VCaP (cell line): ENCODE measurements at regions not wholly inside any gene's neighbourhood (a gene's known extent, or its start where the extent isn't known, plus 50 kb on each side); places are given as distances from the start of the nearest gene placed in this dataset.

ENCODE experiments used
- H3K27ac ChIP-seq: fragments of 450-650 bp; 2 replicates; pipeline ENCODE4 v1.5.1; 2017
- TF ChIP-seq, protein P1 (sequence below): fragments of 450-650 bp; conservative IDR thresholded peaks from 2 replicates; pipeline ENCODE4 v1.5.1; 2017; ENCODE audit warnings: mild to moderate bottlenecking, moderate library complexity

DNA sequence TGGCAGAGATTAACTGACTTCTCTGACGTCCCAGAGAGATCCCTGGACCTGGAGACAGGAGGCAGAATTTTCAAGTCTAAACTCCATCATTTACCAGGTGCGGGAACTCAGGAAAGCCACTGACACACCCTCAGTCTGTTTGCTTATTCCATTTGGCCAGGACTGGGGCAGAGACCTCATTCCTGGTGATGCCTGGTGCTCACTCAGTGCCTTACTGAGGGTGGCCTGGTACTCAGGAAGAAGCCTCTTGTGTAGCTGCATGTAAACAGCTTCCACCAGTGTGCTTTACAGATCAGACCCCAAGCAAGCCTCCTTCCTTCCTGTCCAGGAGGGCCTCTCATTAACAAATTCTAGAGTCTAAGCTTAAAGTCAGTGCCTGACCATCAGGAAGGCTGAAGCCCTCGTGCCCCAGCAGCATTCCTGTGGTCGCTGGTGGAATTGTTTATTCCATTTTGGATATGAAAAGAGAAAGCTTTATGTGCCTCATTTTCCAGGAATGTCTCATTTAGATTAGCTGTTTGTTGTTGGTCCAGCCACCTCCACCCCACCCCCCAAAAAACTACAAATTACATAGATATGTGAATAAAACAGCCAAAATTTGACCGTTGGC is 236.1 kb upstream of the CDH5 start:
- no peak overlapping the region for H3K27ac ChIP-seq
- TF ChIP-seq, protein P1, sequence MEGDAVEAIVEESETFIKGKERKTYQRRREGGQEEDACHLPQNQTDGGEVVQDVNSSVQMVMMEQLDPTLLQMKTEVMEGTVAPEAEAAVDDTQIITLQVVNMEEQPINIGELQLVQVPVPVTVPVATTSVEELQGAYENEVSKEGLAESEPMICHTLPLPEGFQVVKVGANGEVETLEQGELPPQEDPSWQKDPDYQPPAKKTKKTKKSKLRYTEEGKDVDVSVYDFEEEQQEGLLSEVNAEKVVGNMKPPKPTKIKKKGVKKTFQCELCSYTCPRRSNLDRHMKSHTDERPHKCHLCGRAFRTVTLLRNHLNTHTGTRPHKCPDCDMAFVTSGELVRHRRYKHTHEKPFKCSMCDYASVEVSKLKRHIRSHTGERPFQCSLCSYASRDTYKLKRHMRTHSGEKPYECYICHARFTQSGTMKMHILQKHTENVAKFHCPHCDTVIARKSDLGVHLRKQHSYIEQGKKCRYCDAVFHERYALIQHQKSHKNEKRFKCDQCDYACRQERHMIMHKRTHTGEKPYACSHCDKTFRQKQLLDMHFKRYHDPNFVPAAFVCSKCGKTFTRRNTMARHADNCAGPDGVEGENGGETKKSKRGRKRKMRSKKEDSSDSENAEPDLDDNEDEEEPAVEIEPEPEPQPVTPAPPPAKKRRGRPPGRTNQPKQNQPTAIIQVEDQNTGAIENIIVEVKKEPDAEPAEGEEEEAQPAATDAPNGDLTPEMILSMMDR, result no peak

DNA sequence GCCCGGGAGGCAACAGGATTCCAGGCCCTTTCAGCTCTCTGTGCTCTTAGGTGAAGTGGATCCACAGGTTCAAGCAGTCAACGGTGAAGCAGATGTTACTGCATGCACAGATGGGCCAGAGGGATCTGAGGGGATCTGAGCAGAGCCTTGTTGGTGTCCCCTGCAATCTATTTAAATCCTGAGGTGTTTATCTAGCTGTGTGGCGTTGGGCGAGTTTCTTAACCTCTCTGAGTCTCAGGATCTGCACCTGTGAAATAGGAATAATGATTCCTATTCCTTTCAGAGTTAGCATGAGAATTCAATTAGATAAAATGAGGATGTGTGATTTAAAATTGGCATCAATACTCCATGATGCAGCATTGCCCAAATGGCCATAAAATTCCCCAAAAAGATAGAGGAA is 237.3 kb upstream of the CDH5 start:
- H3K27ac ChIP-seq, result no peak overlapping the region
- TF ChIP-seq, protein P1, result no peak

DNA sequence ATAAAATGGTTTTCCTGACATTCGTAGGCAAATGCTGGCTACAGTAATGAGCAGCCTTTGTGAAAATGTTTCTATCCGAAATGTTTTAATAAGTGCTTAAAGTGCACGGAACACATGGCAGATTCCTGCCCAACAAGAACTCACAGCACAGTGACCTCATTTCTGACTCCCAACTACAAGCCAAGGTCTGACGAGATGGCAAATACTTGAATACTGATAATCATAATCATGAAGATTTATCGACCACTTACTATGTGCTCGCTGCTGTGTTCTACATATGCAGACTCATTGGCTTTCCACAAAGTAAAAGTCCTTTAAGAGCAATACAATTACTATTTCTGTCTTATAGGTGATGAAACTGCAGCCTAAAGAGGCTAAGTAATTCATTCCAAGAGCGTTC is 238.1 kb upstream of the CDH5 start:
- TF ChIP-seq, protein P1, result no peak
- H3K27ac ChIP-seq, result no peak overlapping the region

DNA sequence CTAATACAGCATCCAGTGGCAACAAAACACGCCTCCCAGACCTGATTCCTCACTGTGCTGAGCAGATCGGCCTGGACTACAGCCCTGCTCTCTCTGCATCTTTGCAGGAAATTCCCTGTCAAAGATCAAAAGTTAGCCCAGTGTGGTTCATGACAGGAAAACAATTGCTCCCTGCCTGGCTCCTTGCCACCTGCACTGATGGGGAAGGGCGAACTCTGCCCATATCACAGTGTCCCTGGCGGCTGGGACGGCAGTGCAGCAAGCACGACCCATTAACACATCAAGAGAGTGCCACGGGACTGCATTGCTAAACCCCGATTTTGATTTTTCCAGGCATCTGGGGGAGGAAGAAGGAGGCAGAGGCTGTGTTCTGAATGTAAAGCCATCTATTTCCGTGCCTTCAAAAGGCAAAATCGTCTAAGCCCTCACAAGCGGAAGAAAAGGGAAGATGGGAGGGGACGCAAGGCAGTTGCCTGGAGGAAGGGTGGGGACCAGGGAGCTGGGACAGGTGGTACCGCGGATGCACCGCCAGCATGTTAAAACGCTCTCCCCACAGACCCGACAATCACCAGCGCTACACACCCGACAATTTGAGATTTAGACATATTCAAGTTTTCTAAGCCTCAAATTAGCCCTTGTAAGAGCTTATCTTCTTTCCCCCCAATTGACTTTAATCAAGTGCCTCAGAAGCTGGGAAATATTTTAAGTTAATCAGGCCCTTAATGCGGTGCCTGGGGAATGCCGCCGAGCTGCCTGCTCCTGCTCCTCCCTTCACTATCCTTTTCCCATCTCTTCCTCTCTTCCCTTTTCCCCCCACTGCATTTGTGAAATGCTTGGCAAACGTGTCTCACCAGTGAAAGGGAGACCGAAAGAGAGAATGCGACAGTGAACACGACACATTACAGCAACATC is 238.8 kb upstream of the CDH5 start:
- TF ChIP-seq, protein P1, result peak; percentile 13; the same call in 1 of the 2 replicates

DNA sequence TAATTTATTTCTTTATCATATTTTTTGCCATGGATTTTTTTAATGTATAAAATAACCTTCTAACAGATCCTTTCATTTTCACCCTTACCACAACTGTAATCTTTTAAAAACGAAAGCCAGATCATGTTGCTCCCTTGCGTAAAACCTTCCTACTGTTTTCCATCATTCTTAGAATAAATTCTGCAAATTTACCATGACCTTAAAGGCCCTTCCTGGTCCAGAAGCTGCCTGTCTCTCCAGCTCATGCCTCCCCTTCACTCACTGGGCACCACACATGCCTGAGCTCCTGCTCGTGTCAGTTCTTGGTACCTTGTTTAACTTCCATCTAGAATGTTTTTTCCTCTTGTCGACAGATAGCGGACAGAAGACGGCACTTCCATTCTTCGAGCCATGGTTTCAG is 245.0 kb upstream of the CDH5 start:
- TF ChIP-seq, protein P1, result no peak
- H3K27ac ChIP-seq, result no peak overlapping the region

More for the DNA sequence above, 238.8 kb upstream of the CDH5 start:
- H3K27ac ChIP-seq, result no peak overlapping the region

DNA sequence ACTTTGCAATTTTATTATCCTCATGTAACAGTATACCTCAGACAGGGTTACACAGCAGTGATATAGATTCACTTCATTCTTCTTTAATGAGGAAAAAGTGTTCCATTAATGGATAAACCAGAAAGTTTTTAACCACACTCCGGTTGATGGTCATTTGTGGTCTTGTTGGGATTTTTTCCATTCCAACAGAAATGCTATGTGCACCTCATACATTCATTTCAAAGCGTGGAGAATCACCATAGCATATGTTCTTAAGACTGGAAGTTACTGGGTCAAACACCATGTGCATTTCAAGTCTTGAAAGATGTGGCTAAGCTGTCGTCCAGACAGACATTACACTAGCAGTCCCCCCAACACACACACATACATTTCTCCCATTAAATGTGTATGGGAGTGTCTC is 245.8 kb upstream of the CDH5 start:
- no peak overlapping the region for H3K27ac ChIP-seq
- TF ChIP-seq, protein P1, result no peak

DNA sequence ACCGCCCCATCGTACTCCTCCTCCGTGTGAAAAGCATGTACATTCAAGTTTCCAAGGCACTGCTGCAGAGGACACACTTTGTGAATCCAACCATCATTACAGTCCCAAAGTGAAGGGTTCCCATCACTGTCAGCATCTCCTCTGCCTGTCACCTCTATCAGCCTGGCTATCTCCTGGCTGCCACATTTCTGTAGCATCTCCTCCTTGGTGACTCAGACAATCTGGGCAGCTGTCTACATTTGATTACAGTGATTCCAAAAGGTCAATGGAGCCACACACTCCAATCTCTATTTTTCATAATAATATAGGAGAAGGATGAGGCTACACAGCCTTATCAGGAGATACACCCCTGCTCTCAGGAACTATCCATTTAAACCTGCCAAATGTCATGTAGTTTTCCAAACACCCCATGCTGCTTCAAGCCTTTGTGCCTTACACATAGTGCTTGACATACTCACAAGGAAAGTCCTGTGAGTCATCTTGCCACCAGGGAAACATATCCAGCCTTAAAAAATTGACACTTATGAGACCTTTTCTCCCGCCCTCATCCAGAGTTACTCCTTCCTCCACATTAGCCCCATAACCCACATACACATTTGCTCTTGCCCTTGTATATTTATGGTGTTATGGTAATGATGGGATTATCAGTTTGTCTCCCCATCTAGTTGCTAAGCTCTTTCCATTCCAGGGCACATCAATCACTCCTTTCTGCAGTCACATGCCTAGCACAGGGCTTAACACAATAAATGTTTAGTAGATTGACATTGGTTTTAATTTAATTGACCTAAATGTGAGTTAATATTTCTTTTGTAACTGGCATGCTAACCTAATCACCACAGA is 250.1 kb upstream of the CDH5 start:
- TF ChIP-seq, protein P1, result no peak

More for the DNA sequence above, 250.1 kb upstream of the CDH5 start:
- no peak overlapping the region for H3K27ac ChIP-seq
